Vagina (tissue), 2 donors: ENCODE measurements at regions not wholly inside any gene's neighbourhood (a gene's known extent, or its start where the extent isn't known, plus 50 kb on each side); places are given as distances from the start of the nearest gene placed in this dataset.
"Not testable (repeated sequence)": the region's sequence is repeated elsewhere in the genome, so short reads cannot be mapped to it uniquely, and the experiment has no call there.

Experiments used
- DNase-seq, 2 donors: peaks; one replicate each; pipeline ENCODE4 v3.0.0-alpha.2; 2017; ENCODE audit errors: extremely low spot score in 2 of 2
- H3K27ac ChIP-seq: fragments of 200-600 bp; sonication (generic); one replicate; pipeline ENCODE4 v1.5.1; 2019
- H3K27me3 ChIP-seq: fragments of 200-600 bp; sonication (generic); one replicate; pipeline ENCODE4 v1.5.1; 2019
- H3K36me3 ChIP-seq, 2 donors: fragments of 200-600 bp; sonication (generic); one replicate each; pipeline ENCODE4 v1.5.1; 2017 to 2019
- H3K4me1 ChIP-seq: fragments of 200-600 bp; sonication (generic); one replicate; pipeline ENCODE4 v1.5.1; 2019
- H3K4me3 ChIP-seq, 2 donors: fragments of 200-600 bp; sonication (generic); 1 replicate in 1 of 2; 2 replicates in 1 of 2; pipeline ENCODE4 v1.5.1; 2016 to 2019
- H3K9me3 ChIP-seq: fragments of 200-600 bp; sonication (generic); one replicate; pipeline ENCODE4 v1.5.1; 2019
- POLR2A ChIP-seq, 2 donors: fragments of 450-650 bp; IDR thresholded peaks; one replicate each; pipeline ENCODE4 v1.6.1; 2017; ENCODE audit warnings: antibody characterized with exemption in 2 of 2, mild to moderate bottlenecking in 2 of 2, moderate library complexity in 2 of 2
- POLR2AphosphoS5 ChIP-seq, 2 donors: sonication (generic); formaldehyde crosslinking; IDR thresholded peaks; one replicate each; pipeline ENCODE4 v1.9.0; 2017; ENCODE audit warnings: antibody characterized with exemption in 2 of 2, mild to moderate bottlenecking in 2 of 2, low read depth in 1 of 2; ENCODE audit not compliant: insufficient read depth in 1 of 2
- intact Hi-C: fragments of 100-400 bp; cut with DNase I; formaldehyde crosslinking; loops from one replicate; pipeline ENCODE4 v1.15.1; 2023
- TF ChIP-seq, protein P1 (sequence below), 3 experiments: fragments of 450-650 bp in 2 of 3; fragments of 200-600 bp in 1 of 3; sonication (generic) in 1 of 3; IDR thresholded peaks; one replicate each; pipeline ENCODE4 v1.5.1; 2017 to 2019; ENCODE audit warnings: antibody characterized with exemption in 3 of 3, mild to moderate bottlenecking in 2 of 3, moderate library complexity in 2 of 3

DNA sequence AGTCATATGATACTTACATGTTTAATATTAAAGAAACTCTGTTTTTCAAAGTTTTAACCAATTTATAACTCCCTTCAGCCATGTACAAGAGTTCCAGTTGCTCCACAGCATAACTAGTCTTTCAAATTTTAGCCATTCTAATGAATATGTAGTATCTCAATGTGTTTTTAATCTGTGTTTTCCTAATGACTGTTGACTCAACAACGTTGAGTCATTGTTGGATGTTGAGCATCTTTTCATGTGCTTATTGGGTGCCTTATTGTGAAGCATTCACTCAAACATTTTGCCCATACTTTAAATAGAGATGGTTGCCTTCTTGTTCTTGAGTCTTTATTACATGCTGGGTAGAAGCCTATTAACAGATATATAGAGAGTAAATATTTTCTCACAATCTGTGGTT, 240.2 kb upstream of the LYPLAL1 start:
- TF ChIP-seq POLR2AphosphoS5 (IDR thresholded peaks at IDR 0.05; ENCODE audit: insufficient read depth in 1 of 2, low read depth in 1 of 2) (no peak), POLR2A (IDR thresholded peaks at IDR 0.05) (no peak)
- TF ChIP-seq, protein P1, sequence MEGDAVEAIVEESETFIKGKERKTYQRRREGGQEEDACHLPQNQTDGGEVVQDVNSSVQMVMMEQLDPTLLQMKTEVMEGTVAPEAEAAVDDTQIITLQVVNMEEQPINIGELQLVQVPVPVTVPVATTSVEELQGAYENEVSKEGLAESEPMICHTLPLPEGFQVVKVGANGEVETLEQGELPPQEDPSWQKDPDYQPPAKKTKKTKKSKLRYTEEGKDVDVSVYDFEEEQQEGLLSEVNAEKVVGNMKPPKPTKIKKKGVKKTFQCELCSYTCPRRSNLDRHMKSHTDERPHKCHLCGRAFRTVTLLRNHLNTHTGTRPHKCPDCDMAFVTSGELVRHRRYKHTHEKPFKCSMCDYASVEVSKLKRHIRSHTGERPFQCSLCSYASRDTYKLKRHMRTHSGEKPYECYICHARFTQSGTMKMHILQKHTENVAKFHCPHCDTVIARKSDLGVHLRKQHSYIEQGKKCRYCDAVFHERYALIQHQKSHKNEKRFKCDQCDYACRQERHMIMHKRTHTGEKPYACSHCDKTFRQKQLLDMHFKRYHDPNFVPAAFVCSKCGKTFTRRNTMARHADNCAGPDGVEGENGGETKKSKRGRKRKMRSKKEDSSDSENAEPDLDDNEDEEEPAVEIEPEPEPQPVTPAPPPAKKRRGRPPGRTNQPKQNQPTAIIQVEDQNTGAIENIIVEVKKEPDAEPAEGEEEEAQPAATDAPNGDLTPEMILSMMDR (IDR thresholded peaks at IDR 0.05) = no peak
- Histone ChIP-seq H3K36me3 (no peaks in the 10 kb centered on the region), H3K27me3 (no peaks in the 10 kb centered on the region), H3K4me3 (no peak overlapping the region), H3K4me1 (no peaks in the 10 kb centered on the region), H3K9me3 (no peaks in the 10 kb centered on the region), H3K27ac (no peak overlapping the region)
- no peak for DNase-seq
- intact Hi-C loops = no loop called here

DNA sequence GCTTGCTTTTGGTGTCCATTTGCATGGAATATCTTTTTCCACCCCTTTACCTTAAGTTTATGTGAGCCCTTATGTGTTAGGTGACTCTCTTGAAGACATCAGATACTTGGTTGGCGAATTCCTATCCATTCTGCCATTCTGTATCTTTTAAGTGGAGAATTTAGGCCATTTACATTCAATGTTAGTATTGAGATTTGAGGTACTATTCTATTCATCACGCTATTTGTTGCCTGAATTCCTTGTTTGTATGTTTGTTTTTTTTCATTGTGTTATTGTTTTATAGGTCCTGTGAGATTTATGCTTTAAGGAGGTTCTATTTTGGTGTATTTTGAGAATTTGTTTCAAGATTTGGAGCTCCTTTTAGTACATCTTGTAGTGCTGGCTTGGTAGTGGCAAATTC, 238.3 kb upstream of the LYPLAL1 start:
- intact Hi-C loops, H3K4me3 ChIP-seq, H3K4me1 ChIP-seq, H3K9me3 ChIP-seq, DNase-seq, H3K27me3 ChIP-seq, H3K27ac ChIP-seq, H3K36me3 ChIP-seq: not testable (repeated sequence)

DNA sequence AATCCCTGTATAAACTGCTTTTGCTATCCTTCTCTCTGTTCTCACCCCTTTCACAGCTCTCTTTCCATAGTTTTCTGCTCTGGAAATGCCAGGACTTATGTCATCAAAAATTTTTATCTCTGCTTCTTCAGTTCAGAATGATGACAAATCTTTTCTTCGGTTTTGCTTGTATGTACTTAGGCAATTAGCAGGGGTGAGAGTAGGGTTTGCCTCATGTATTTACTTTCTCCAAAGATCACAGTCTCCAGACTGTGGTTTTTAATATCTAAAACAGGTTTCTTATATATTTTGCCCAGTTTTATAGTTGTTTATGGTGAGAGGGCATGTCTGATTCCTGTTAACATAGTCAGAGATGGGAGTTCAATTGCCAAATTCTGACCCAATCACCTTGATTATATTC, 235.4 kb upstream of the LYPLAL1 start:
- intact Hi-C loops = no loop called here
- H3K4me3 ChIP-seq = no peak overlapping the region
- H3K27ac ChIP-seq = no peak overlapping the region
- H3K4me1 ChIP-seq = no peaks in the 10 kb centered on the region
- DNase-seq = no peak
- H3K27me3 ChIP-seq = no peaks in the 10 kb centered on the region
- TF ChIP-seq, protein P1 (IDR thresholded peaks at IDR 0.05) = no peak
- no peak for TF ChIP-seq POLR2AphosphoS5 (IDR thresholded peaks at IDR 0.05; ENCODE audit: insufficient read depth in 1 of 2, low read depth in 1 of 2)
- TF ChIP-seq POLR2A (IDR thresholded peaks at IDR 0.05) = no peak
- no peaks in the 10 kb centered on the region for H3K9me3 ChIP-seq
- H3K36me3 ChIP-seq = no peaks in the 10 kb centered on the region

DNA sequence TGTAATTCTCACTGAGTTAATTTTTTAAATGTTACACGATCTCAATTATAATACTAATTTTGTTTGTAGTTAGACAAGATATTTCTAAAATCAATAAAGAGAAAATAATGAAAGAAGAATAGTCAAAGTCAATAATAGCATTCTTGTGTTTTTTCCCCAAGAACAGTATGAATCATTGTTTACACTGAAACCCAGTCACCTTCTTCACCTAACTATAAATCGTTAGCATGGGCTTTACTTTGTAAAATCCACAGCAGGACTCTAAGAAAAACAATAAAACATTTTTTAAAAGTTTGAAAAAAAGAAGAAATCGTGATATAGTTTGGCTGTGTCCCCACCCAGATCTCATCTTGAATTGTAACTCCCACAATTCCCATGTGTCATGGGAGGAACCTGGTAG, 234.6 kb upstream of the LYPLAL1 start:
- Histone ChIP-seq H3K27me3 (no peaks in the 10 kb centered on the region), H3K9me3 (no peaks in the 10 kb centered on the region), H3K36me3 (no peaks in the 10 kb centered on the region), H3K27ac (no peak overlapping the region), H3K4me1 (no peaks in the 10 kb centered on the region), H3K4me3 (no peak overlapping the region)
- DNase-seq = no peak
- intact Hi-C loops = no loop called here
- TF ChIP-seq POLR2A (IDR thresholded peaks at IDR 0.05) (no peak), POLR2AphosphoS5 (IDR thresholded peaks at IDR 0.05; ENCODE audit: insufficient read depth in 1 of 2, low read depth in 1 of 2) (no peak)
- TF ChIP-seq, protein P1 (IDR thresholded peaks at IDR 0.05) = no peak

DNA sequence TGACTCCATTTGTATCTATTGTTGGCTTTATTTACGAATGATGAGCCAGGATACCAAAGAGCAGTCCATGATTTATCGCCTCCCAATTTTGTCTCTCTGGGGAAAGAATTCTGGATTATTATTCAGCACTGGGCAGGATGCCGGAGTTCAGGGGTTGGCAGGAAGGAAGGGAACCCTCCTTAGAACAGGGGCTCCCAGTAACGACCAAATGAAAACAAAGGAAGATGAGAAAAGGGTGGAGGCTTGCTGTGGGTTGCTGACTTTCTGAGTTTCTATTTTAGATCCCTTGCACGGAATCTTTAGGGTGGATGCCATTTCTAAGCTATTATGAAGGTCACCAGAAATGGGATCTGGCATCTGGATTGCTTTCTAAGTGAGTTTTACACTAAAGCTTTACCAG, 231.2 kb upstream of the LYPLAL1 start:
- H3K9me3 ChIP-seq = no peaks in the 10 kb centered on the region
- H3K4me1 ChIP-seq = no peaks in the 10 kb centered on the region
- H3K27ac ChIP-seq = peak overlapping the region; percentile 17
- intact Hi-C loops = no loop called here
- H3K4me3 ChIP-seq = no peak overlapping the region
- no peaks in the 10 kb centered on the region for H3K27me3 ChIP-seq
- DNase-seq = no peak
- no peaks in the 10 kb centered on the region for H3K36me3 ChIP-seq
- TF ChIP-seq POLR2AphosphoS5 (IDR thresholded peaks at IDR 0.05; ENCODE audit: insufficient read depth in 1 of 2, low read depth in 1 of 2) (no peak), POLR2A (IDR thresholded peaks at IDR 0.05) (no peak)

DNA sequence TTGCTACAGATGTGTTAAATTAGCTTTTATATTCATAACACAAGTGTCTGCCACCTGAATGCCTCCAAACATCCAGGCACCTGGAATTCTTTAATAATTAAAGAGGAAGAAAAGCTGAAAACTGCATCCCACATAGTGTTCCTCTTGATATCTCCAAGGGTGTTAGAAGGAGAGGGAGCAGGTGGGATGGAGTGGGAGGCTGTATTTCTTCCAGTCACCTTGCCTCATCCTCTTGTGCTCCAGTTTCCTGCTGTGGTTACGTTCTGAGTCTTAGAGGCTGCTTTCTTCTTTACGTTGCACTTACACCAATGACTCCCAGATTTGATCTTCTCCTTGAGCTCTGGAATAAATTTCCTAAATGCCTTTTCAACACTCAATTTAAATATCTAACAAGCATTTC, 230.3 kb upstream of the LYPLAL1 start:
- no peak for TF ChIP-seq POLR2AphosphoS5 (IDR thresholded peaks at IDR 0.05; ENCODE audit: insufficient read depth in 1 of 2, low read depth in 1 of 2)
- no peak for TF ChIP-seq POLR2A (IDR thresholded peaks at IDR 0.05)
- TF ChIP-seq, protein P1 (IDR thresholded peaks at IDR 0.05) = no peak
- Histone ChIP-seq H3K27me3 (no peaks in the 10 kb centered on the region), H3K27ac (peak overlapping the region; percentile 58), H3K4me1 (no peaks in the 10 kb centered on the region), H3K9me3 (no peaks in the 10 kb centered on the region), H3K36me3 (no peaks in the 10 kb centered on the region), H3K4me3 (no peak overlapping the region)
- no peak for DNase-seq
- intact Hi-C loops = no loop called here
